ENCODE measurements at regions not wholly inside any gene's neighbourhood (a gene's known extent, or its start where the extent isn't known, plus 50 kb on each side); places are given as distances from the start of the nearest gene placed in this dataset.

GRCh38 chr6:6880745-6881437 is 226.9 kb upstream of the RREB1 start:
- DNase-seq = peak; percentile 70
- Histone ChIP-seq H2BK5ac (ENCODE audit: low read length) (no peak overlapping the region), H3K4me3 (ENCODE audit: low read length) (no peak overlapping the region), H3K4me2 (ENCODE audit: low read length) (no peak overlapping the region), H2BK120ac (ENCODE audit: low read depth, low read length) (peak overlapping the region; percentile 35), H3K36me3 (ENCODE audit: control insufficient read depth, insufficient read depth, low read length) (no peaks in the 10 kb centered on the region), H3K4ac (ENCODE audit: low read depth, low read length) (no peak overlapping the region), H2BK15ac (replicated peaks; ENCODE audit: low read depth) (no peak overlapping the region), H4K5ac (ENCODE audit: low read length) (no peak overlapping the region), H3K18ac (ENCODE audit: low read length) (no peak overlapping the region), H3K27ac (ENCODE audit: low read depth, low read length) (no peak overlapping the region), H3K4me1 (ENCODE audit: control insufficient read depth, low read depth, low read length) (no peaks in the 10 kb centered on the region), H3K56ac (ENCODE audit: low read length) (no peak overlapping the region), H4K8ac (ENCODE audit: low read depth, low read length) (no peak overlapping the region), H3K79me2 (ENCODE audit: control insufficient read depth, insufficient read depth, low read length) (no peaks in the 10 kb centered on the region), H3K79me1 (ENCODE audit: low read length) (no peaks in the 10 kb centered on the region), H2AK5ac (ENCODE audit: low read length) (no peak overlapping the region), H3K9ac (ENCODE audit: low read length) (no peak overlapping the region), H3K27me3 (ENCODE audit: insufficient read depth, low read length, poor library complexity) (no peaks in the 10 kb centered on the region), H3K23ac (ENCODE audit: low read length) (no peak overlapping the region)
- no CpG with 5 or more reads among the region's 10 CpGs for WGBS (ENCODE audit: extremely low coverage, insufficient coverage, low lambda C conversion rate)

- Histone ChIP-seq H3K79me2 (ENCODE audit: control insufficient read depth, insufficient read depth, low read length) (no peaks in the 10 kb centered on the region), H4K8ac (ENCODE audit: low read depth, low read length) (no peak overlapping the region), H3K4me1 (ENCODE audit: control insufficient read depth, low read depth, low read length) (no peaks in the 10 kb centered on the region), H2BK120ac (ENCODE audit: low read depth, low read length) (no peak overlapping the region), H3K18ac (ENCODE audit: low read length) (no peak overlapping the region), H3K36me3 (ENCODE audit: control insufficient read depth, insufficient read depth, low read length) (no peaks in the 10 kb centered on the region), H3K4ac (ENCODE audit: low read depth, low read length) (no peak overlapping the region), H2BK15ac (replicated peaks; ENCODE audit: low read depth) (no peak overlapping the region), H3K9ac (ENCODE audit: low read length) (no peak overlapping the region), H3K27me3 (ENCODE audit: insufficient read depth, low read length, poor library complexity) (no peaks in the 10 kb centered on the region), H4K5ac (ENCODE audit: low read length) (no peak overlapping the region), H3K4me3 (ENCODE audit: low read length) (no peak overlapping the region), H3K4me2 (ENCODE audit: low read length) (no peak overlapping the region), H2AK5ac (ENCODE audit: low read length) (no peak overlapping the region), H2BK5ac (ENCODE audit: low read length) (no peak overlapping the region), H3K27ac (ENCODE audit: low read depth, low read length) (no peak overlapping the region), H3K56ac (ENCODE audit: low read length) (no peak overlapping the region), H3K79me1 (ENCODE audit: low read length) (no peaks in the 10 kb centered on the region), H3K23ac (ENCODE audit: low read length) (no peak overlapping the region)
- WGBS (ENCODE audit: extremely low coverage, insufficient coverage, low lambda C conversion rate) = no CpG with 5 or more reads among the region's 4 CpGs
- DNase-seq = peak; percentile 56
These were observed 226.1 kb upstream of the RREB1 start for GRCh38 chr6:6881438-6882225.

- H2AK5ac ChIP-seq (ENCODE audit: low read length) = no peak overlapping the region
- no peaks in the 10 kb centered on the region for H3K36me3 ChIP-seq (ENCODE audit: control insufficient read depth, insufficient read depth, low read length)
- no peak overlapping the region for H2BK5ac ChIP-seq (ENCODE audit: low read length)
- H4K8ac ChIP-seq (ENCODE audit: low read depth, low read length) = no peak overlapping the region
- no peaks in the 10 kb centered on the region for H3K79me2 ChIP-seq (ENCODE audit: control insufficient read depth, insufficient read depth, low read length)
- H3K27ac ChIP-seq (ENCODE audit: low read depth, low read length) = no peak overlapping the region
- no peak overlapping the region for H3K23ac ChIP-seq (ENCODE audit: low read length)
- H3K9ac ChIP-seq (ENCODE audit: low read length) = no peak overlapping the region
- H3K4me3 ChIP-seq (ENCODE audit: low read length) = no peak overlapping the region
- H2BK120ac ChIP-seq (ENCODE audit: low read depth, low read length) = no peak overlapping the region
- H3K56ac ChIP-seq (ENCODE audit: low read length) = no peak overlapping the region
- H2BK15ac ChIP-seq (replicated peaks; ENCODE audit: low read depth) = no peak overlapping the region
- no peaks in the 10 kb centered on the region for H3K27me3 ChIP-seq (ENCODE audit: insufficient read depth, low read length, poor library complexity)
- WGBS (ENCODE audit: extremely low coverage, insufficient coverage, low lambda C conversion rate) = 100% methylated on average over 1 of the region's 2 CpGs
- no peak overlapping the region for H3K18ac ChIP-seq (ENCODE audit: low read length)
- no peaks in the 10 kb centered on the region for H3K4me1 ChIP-seq (ENCODE audit: control insufficient read depth, low read depth, low read length)
- no peak for DNase-seq
- no peak overlapping the region for H4K5ac ChIP-seq (ENCODE audit: low read length)
- no peak overlapping the region for H3K4ac ChIP-seq (ENCODE audit: low read depth, low read length)
- H3K4me2 ChIP-seq (ENCODE audit: low read length) = no peak overlapping the region
- H3K79me1 ChIP-seq (ENCODE audit: low read length) = no peaks in the 10 kb centered on the region
These were observed 225.2 kb upstream of the RREB1 start for GRCh38 chr6:6882592-6882991.

GRCh38 chr6:6883011-6883410 is 224.8 kb upstream of the RREB1 start:
- Histone ChIP-seq H3K79me1 (ENCODE audit: low read length) (no peaks in the 10 kb centered on the region), H3K4me1 (ENCODE audit: control insufficient read depth, low read depth, low read length) (no peaks in the 10 kb centered on the region), H3K4ac (ENCODE audit: low read depth, low read length) (no peak overlapping the region), H3K23ac (ENCODE audit: low read length) (no peak overlapping the region), H2AK5ac (ENCODE audit: low read length) (no peak overlapping the region), H3K18ac (ENCODE audit: low read length) (no peak overlapping the region), H2BK120ac (ENCODE audit: low read depth, low read length) (no peak overlapping the region), H3K27me3 (ENCODE audit: insufficient read depth, low read length, poor library complexity) (no peaks in the 10 kb centered on the region), H4K8ac (ENCODE audit: low read depth, low read length) (no peak overlapping the region), H4K5ac (ENCODE audit: low read length) (no peak overlapping the region), H3K27ac (ENCODE audit: low read depth, low read length) (no peak overlapping the region), H3K79me2 (ENCODE audit: control insufficient read depth, insufficient read depth, low read length) (no peaks in the 10 kb centered on the region), H3K9ac (ENCODE audit: low read length) (no peak overlapping the region), H2BK15ac (replicated peaks; ENCODE audit: low read depth) (no peak overlapping the region), H2BK5ac (ENCODE audit: low read length) (no peak overlapping the region), H3K56ac (ENCODE audit: low read length) (no peak overlapping the region), H3K4me2 (ENCODE audit: low read length) (no peak overlapping the region), H3K36me3 (ENCODE audit: control insufficient read depth, insufficient read depth, low read length) (no peaks in the 10 kb centered on the region), H3K4me3 (ENCODE audit: low read length) (no peak overlapping the region)
- no CpG with 5 or more reads among the region's 6 CpGs for WGBS (ENCODE audit: extremely low coverage, insufficient coverage, low lambda C conversion rate)
- no peak for DNase-seq

GRCh38 chr6:6884193-6884627 is 223.6 kb upstream of the RREB1 start:
- Histone ChIP-seq H3K18ac (ENCODE audit: low read length) (no peak overlapping the region), H3K79me1 (ENCODE audit: low read length) (no peaks in the 10 kb centered on the region), H3K27me3 (ENCODE audit: insufficient read depth, low read length, poor library complexity) (no peaks in the 10 kb centered on the region), H3K4me3 (ENCODE audit: low read length) (no peak overlapping the region), H4K5ac (ENCODE audit: low read length) (no peak overlapping the region), H3K4ac (ENCODE audit: low read depth, low read length) (no peak overlapping the region), H3K79me2 (ENCODE audit: control insufficient read depth, insufficient read depth, low read length) (no peaks in the 10 kb centered on the region), H3K9ac (ENCODE audit: low read length) (no peak overlapping the region), H3K23ac (ENCODE audit: low read length) (no peak overlapping the region), H3K56ac (ENCODE audit: low read length) (no peak overlapping the region), H3K4me1 (ENCODE audit: control insufficient read depth, low read depth, low read length) (no peaks in the 10 kb centered on the region), H3K36me3 (ENCODE audit: control insufficient read depth, insufficient read depth, low read length) (no peaks in the 10 kb centered on the region), H4K8ac (ENCODE audit: low read depth, low read length) (no peak overlapping the region), H3K4me2 (ENCODE audit: low read length) (no peak overlapping the region), H3K27ac (ENCODE audit: low read depth, low read length) (no peak overlapping the region), H2BK120ac (ENCODE audit: low read depth, low read length) (no peak overlapping the region), H2BK5ac (ENCODE audit: low read length) (no peak overlapping the region), H2BK15ac (replicated peaks; ENCODE audit: low read depth) (no peak overlapping the region), H2AK5ac (ENCODE audit: low read length) (no peak overlapping the region)
- no CpG with 5 or more reads among the region's 2 CpGs for WGBS (ENCODE audit: extremely low coverage, insufficient coverage, low lambda C conversion rate)
- no peak for DNase-seq

All from mesendoderm (in vitro differentiated cells).